HepG2 (cell line): ENCODE measurements at regions not wholly inside any gene's neighbourhood (a gene's known extent, or its start where the extent isn't known, plus 50 kb on each side); places are given as distances from the start of the nearest gene placed in this dataset.
A peak's percentile ranks its signal among the peaks of the same experiment; 100 is the strongest.

Experiments used
- BORCS8-MEF2B ChIP-seq: sonication (generic); formaldehyde crosslinking; IDR thresholded peaks from 2 replicates; pipeline ENCODE4 v1.8.0; 2022; ENCODE audit warnings: mild to moderate bottlenecking, missing genetic modification reagents
- FOXC1 ChIP-seq: sonication (generic); formaldehyde crosslinking; IDR thresholded peaks from 2 replicates; pipeline ENCODE4 v1.8.0; 2022; ENCODE audit warnings: mild to moderate bottlenecking, missing genetic modification reagents, borderline replicate concordance
- HNRNPK ChIP-seq: fragments of 200-400 bp; formaldehyde crosslinking; IDR thresholded peaks from 2 replicates; pipeline ENCODE4 v1.6.1; 2018; ENCODE audit warnings: low read length, low read depth, moderate library complexity, mild to moderate bottlenecking; ENCODE audit not compliant: poor library complexity, severe bottlenecking
- HOXD1 ChIP-seq: sonication (generic); formaldehyde crosslinking; IDR thresholded peaks from 2 replicates; pipeline ENCODE4 v1.5.0; 2020; ENCODE audit warnings: missing genetic modification reagents
- IRF2 ChIP-seq: IDR thresholded peaks from 2 replicates; pipeline ENCODE4 v1.6.1; 2018; ENCODE audit warnings: missing genetic modification reagents, missing compliant biosample characterization
- KDM5A ChIP-seq: fragments of 200-600 bp; sonication (generic); IDR thresholded peaks from 2 replicates; pipeline ENCODE4 v1.7.0; 2018; ENCODE audit warnings: antibody characterized with exemption, mild to moderate bottlenecking, low read length, borderline replicate concordance
- KLF16 ChIP-seq, 2 experiments: sonication (generic) in 1 of 2; formaldehyde crosslinking in 1 of 2; IDR thresholded peaks; 2 replicates each; pipeline versions ENCODE4 v1.6.1 to v1.8.0; 2016 to 2023; ENCODE audit warnings: missing genetic modification reagents in 2 of 2, missing compliant biosample characterization in 1 of 2
- MEF2D ChIP-seq: sonication (generic); formaldehyde crosslinking; IDR thresholded peaks from 2 replicates; pipeline ENCODE4 v1.5.1; 2020; ENCODE audit warnings: mild to moderate bottlenecking, missing genetic modification reagents
- MNT ChIP-seq: fragments of 450-650 bp; IDR thresholded peaks from 2 replicates; pipeline ENCODE4 v1.6.1; 2016
- RELA ChIP-seq: sonication (generic); formaldehyde crosslinking; IDR thresholded peaks from 2 replicates; pipeline ENCODE4 v1.4.0; 2020; ENCODE audit warnings: missing genetic modification reagents
- RFXAP ChIP-seq: sonication (generic); formaldehyde crosslinking; IDR thresholded peaks from 2 replicates; pipeline ENCODE4 v1.4.0; 2020; ENCODE audit warnings: missing genetic modification reagents, borderline replicate concordance
- SOX6 ChIP-seq, 2 experiments: fragments of 450-650 bp in 1 of 2; sonication (generic) in 1 of 2; formaldehyde crosslinking in 1 of 2; IDR thresholded peaks; 2 replicates each; pipeline versions ENCODE4 v1.4.0 to v1.6.1; 2017 to 2020; ENCODE audit warnings: antibody characterized with exemption in 1 of 2, mild to moderate bottlenecking in 1 of 2, missing genetic modification reagents in 1 of 2
- TRAFD1 ChIP-seq: sonication (generic); formaldehyde crosslinking; IDR thresholded peaks from 2 replicates; pipeline ENCODE4 v1.5.1; 2020; ENCODE audit warnings: missing genetic modification reagents, mild to moderate bottlenecking, borderline replicate concordance
- ZBTB43 ChIP-seq: sonication (generic); formaldehyde crosslinking; conservative IDR thresholded peaks from 2 replicates; pipeline ENCODE4 v1.4.0; 2020; ENCODE audit warnings: missing genetic modification reagents
- ZFP41 ChIP-seq: sonication (generic); formaldehyde crosslinking; IDR thresholded peaks from 2 replicates; pipeline ENCODE4 v1.4.0; 2020; ENCODE audit warnings: mild to moderate bottlenecking, missing genetic modification reagents, borderline replicate concordance
- ZNF20 ChIP-seq: sonication (generic); formaldehyde crosslinking; IDR thresholded peaks from 2 replicates; pipeline ENCODE4 v1.4.0; 2020; ENCODE audit warnings: mild to moderate bottlenecking, moderate library complexity, missing genetic modification reagents
- ZNF296 ChIP-seq: sonication (generic); formaldehyde crosslinking; conservative IDR thresholded peaks from 2 replicates; pipeline ENCODE4 v1.5.0; 2020; ENCODE audit warnings: mild to moderate bottlenecking, missing genetic modification reagents
- ZNF614 ChIP-seq: IDR thresholded peaks from 2 replicates; pipeline ENCODE4 v1.6.1; 2018; ENCODE audit warnings: missing biosample characterization, missing genetic modification reagents, inconsistent platforms, borderline replicate concordance
- ZNF740 ChIP-seq: sonication (generic); formaldehyde crosslinking; IDR thresholded peaks from 2 replicates; pipeline ENCODE4 v1.4.0; 2020; ENCODE audit warnings: missing genetic modification reagents
- ZNF766 ChIP-seq: sonication (generic); formaldehyde crosslinking; IDR thresholded peaks from 2 replicates; pipeline ENCODE4 v1.5.0; 2020; ENCODE audit warnings: missing genetic modification reagents, borderline replicate concordance
- ZNF776 ChIP-seq: sonication (generic); formaldehyde crosslinking; IDR thresholded peaks from 2 replicates; pipeline ENCODE4 v1.4.0; 2020; ENCODE audit warnings: mild to moderate bottlenecking, missing genetic modification reagents
- ZNF780A ChIP-seq: sonication (generic); formaldehyde crosslinking; IDR thresholded peaks from 2 replicates; pipeline ENCODE4 v1.8.0; 2022; ENCODE audit warnings: mild to moderate bottlenecking, missing genetic modification reagents, moderate library complexity
- ZSCAN25 ChIP-seq: sonication (generic); formaldehyde crosslinking; IDR thresholded peaks from 2 replicates; pipeline ENCODE4 v1.8.0; 2022; ENCODE audit warnings: mild to moderate bottlenecking, missing genetic modification reagents

GRCh38 chr3:13262493-13263211 is 157.5 kb downstream of the NUP210 start (continued):
- TF ChIP-seq RFXAP (CRISPR knock-in tag) = peak; percentile 93
- no peak for TF ChIP-seq KDM5A
- TF ChIP-seq ZNF740 (CRISPR knock-in tag) = no peak
- TF ChIP-seq ZNF20 (CRISPR knock-in tag) = no peak
- no peak for TF ChIP-seq HNRNPK
- peak; percentile 21; the same call in 1 of the 2 replicates for TF ChIP-seq MNT
- TF ChIP-seq KLF16 (CRISPR knock-in tag; IDR thresholded peaks at IDR 0.05) = peak in 1 of 2 experiments; percentile 78; a peak in 2 of 4 replicates
- TF ChIP-seq ZBTB43 (CRISPR knock-in tag) = peak; percentile 96; the same call in 1 of the 2 replicates
- 0 out of 2 replicates have a peak, but pooled peaks have one; percentile 40 for TF ChIP-seq ZNF766 (CRISPR knock-in tag)
- peak; percentile 98 for TF ChIP-seq MEF2D (CRISPR knock-in tag)
- TF ChIP-seq IRF2 (CRISPR knock-in tag) = peak; percentile 94
- TF ChIP-seq SOX6 (IDR thresholded peaks at IDR 0.05) = no peak
- TF ChIP-seq SOX6 (CRISPR knock-in tag; IDR thresholded peaks at IDR 0.05) = peak; percentile 98
- TF ChIP-seq RELA (CRISPR knock-in tag) = no peak
- peak; percentile 67; the same call in 1 of the 2 replicates for TF ChIP-seq FOXC1 (CRISPR knock-in tag)
- TF ChIP-seq TRAFD1 (CRISPR knock-in tag) = 0 out of 2 replicates have a peak, but pooled peaks have one; percentile 83
- TF ChIP-seq ZFP41 (CRISPR knock-in tag) = peak; percentile 69; the same call in 1 of the 2 replicates
- peak; percentile 99 for TF ChIP-seq ZNF614
- TF ChIP-seq ZNF780A = 0 out of 2 replicates have a peak, but pooled peaks have one; percentile 46
- peak; percentile 72; the same call in 1 of the 2 replicates for TF ChIP-seq ZNF296 (CRISPR knock-in tag)
- peak; percentile 41; the same call in 1 of the 2 replicates for TF ChIP-seq BORCS8-MEF2B (CRISPR knock-in tag)
- peak; percentile 29; the same call in 1 of the 2 replicates for TF ChIP-seq ZSCAN25 (CRISPR knock-in tag)
- TF ChIP-seq ZNF776 (CRISPR knock-in tag) = 0 out of 2 replicates have a peak, but pooled peaks have one; percentile 24
- TF ChIP-seq HOXD1 (CRISPR knock-in tag) = peak; percentile 30; the same call in 1 of the 2 replicates
